ENCODE measurements at regions not wholly inside any gene's neighbourhood (a gene's known extent, or its start where the extent isn't known, plus 50 kb on each side); places are given as distances from the start of the nearest gene placed in this dataset.
A peak's percentile ranks its signal among the peaks of the same experiment; 100 is the strongest.

DNA sequence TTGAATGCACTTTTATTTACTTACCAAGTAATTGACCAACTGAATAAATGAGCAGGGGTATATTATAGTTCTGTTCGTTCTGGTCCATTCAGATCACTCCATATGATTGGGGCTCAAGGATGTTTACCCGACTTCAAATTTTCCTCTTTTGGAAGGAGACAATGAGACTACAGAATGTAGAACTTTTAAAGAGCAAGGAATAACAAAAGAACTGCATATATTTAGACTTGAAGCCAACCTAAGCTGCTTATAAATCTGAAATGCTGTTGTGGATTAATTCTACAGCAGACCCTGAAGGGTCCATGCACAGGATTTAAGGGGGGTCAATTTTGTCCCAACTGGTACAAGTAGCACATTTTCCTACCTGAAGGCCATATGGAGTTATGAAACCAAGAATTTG lies 610.8 kb downstream of the RAB28 start:
- TF ChIP-seq CTCF (IDR thresholded peaks at IDR 0.05) = no peak
- Histone ChIP-seq H3K4me1 (ENCODE audit: control insufficient read depth in 1 of 2, low read depth in 2 of 2) (no peaks in the 10 kb centered on the region), H3K4me3 (no peak overlapping the region), H3K27me3 (replicated peaks; ENCODE audit: insufficient read depth) (no peaks in the 10 kb centered on the region), H3K9me3 (no peaks in the 10 kb centered on the region), H3K36me3 (no peaks in the 10 kb centered on the region), H3K27ac (no peak overlapping the region)
- no peak for ATAC-seq (ENCODE audit: insufficient number of reproducible peaks, low FRiP score, low read depth)
- DNase-seq (ENCODE audit: low spot score) = no peak

GRCh38 chr4:12861422-12861821 lies 622.7 kb downstream of the RAB28 start:
- H3K27me3 ChIP-seq (replicated peaks; ENCODE audit: insufficient read depth) = no peaks in the 10 kb centered on the region
- no peaks in the 10 kb centered on the region for H3K4me1 ChIP-seq (ENCODE audit: control insufficient read depth in 1 of 2, low read depth in 2 of 2)
- no peak overlapping the region for H3K27ac ChIP-seq
- H3K36me3 ChIP-seq = no peaks in the 10 kb centered on the region
- ATAC-seq (ENCODE audit: insufficient number of reproducible peaks, low FRiP score, low read depth) (no peak), DNase-seq (ENCODE audit: low spot score) (no peak)
- H3K9me3 ChIP-seq = no peaks in the 10 kb centered on the region
- H3K4me3 ChIP-seq = no peak overlapping the region
- TF ChIP-seq CTCF (IDR thresholded peaks at IDR 0.05) = no peak

GRCh38 chr4:12852338-12853307 lies 631.5 kb downstream of the RAB28 start:
- peaks cover 0 to 4% of the 10 kb centered on the region in 2 donors for H3K4me1 ChIP-seq (ENCODE audit: control insufficient read depth in 1 of 2, low read depth in 2 of 2)
- no peak overlapping the region for H3K27ac ChIP-seq
- no peaks in the 10 kb centered on the region for H3K9me3 ChIP-seq
- TF ChIP-seq CTCF (IDR thresholded peaks at IDR 0.05) = peak; percentile 65
- no peak for DNase-seq (ENCODE audit: low spot score)
- H3K4me3 ChIP-seq = no peak overlapping the region
- no peaks in the 10 kb centered on the region for H3K27me3 ChIP-seq (replicated peaks; ENCODE audit: insufficient read depth)
- H3K36me3 ChIP-seq = no peaks in the 10 kb centered on the region
- ATAC-seq (ENCODE audit: insufficient number of reproducible peaks, low FRiP score, low read depth) = peak; percentile 87

GRCh38 chr4:12846368-12846767 lies 637.8 kb downstream of the RAB28 start:
- Histone ChIP-seq H3K36me3 (no peaks in the 10 kb centered on the region), H3K4me3 (no peak overlapping the region), H3K27me3 (replicated peaks; ENCODE audit: insufficient read depth) (no peaks in the 10 kb centered on the region), H3K4me1 (ENCODE audit: control insufficient read depth in 1 of 2, low read depth in 2 of 2) (no peaks in the 10 kb centered on the region), H3K9me3 (no peaks in the 10 kb centered on the region), H3K27ac (no peak overlapping the region)
- no peak for DNase-seq (ENCODE audit: low spot score)
- no peak for ATAC-seq (ENCODE audit: insufficient number of reproducible peaks, low FRiP score, low read depth)
- no peak for TF ChIP-seq CTCF (IDR thresholded peaks at IDR 0.05)

DNA sequence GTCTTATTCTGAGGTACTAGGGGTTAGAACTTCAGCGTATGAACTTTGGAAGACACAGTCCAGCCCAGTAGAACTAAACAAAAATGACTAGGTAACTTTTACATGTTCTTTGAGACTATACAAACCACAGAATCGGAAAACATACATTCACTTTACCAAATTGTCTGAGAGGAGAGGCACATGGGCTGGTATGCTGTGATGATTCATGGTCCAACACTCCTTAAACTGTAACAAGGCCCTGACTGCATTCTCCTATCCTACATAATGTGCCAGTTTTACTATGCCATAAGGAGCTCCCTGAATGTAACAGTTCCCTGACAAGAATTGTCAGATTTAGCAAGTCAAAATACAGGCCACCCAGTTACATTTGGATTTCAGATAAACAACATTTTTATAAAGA lies 640.0 kb downstream of the RAB28 start:
- H3K9me3 ChIP-seq = no peaks in the 10 kb centered on the region
- H3K27ac ChIP-seq = no peak overlapping the region
- DNase-seq (ENCODE audit: low spot score) (no peak), ATAC-seq (ENCODE audit: insufficient number of reproducible peaks, low FRiP score, low read depth) (no peak)
- no peaks in the 10 kb centered on the region for H3K4me1 ChIP-seq (ENCODE audit: control insufficient read depth in 1 of 2, low read depth in 2 of 2)
- H3K27me3 ChIP-seq (replicated peaks; ENCODE audit: insufficient read depth) = no peaks in the 10 kb centered on the region
- no peak overlapping the region for H3K4me3 ChIP-seq
- no peaks in the 10 kb centered on the region for H3K36me3 ChIP-seq
- no peak for TF ChIP-seq CTCF (IDR thresholded peaks at IDR 0.05)
